EH (cell line): ENCODE measurements at regions not wholly inside any gene's neighbourhood (a gene's known extent, or its start where the extent isn't known, plus 50 kb on each side); places are given as distances from the start of the nearest gene placed in this dataset.
A peak's percentile ranks its signal among the peaks of the same experiment; 100 is the strongest.

Experiments
- DNase-seq: peaks from one replicate; pipeline ENCODE4 v3.0.0-alpha.2; 2015; ENCODE audit warnings: low read depth

DNA sequence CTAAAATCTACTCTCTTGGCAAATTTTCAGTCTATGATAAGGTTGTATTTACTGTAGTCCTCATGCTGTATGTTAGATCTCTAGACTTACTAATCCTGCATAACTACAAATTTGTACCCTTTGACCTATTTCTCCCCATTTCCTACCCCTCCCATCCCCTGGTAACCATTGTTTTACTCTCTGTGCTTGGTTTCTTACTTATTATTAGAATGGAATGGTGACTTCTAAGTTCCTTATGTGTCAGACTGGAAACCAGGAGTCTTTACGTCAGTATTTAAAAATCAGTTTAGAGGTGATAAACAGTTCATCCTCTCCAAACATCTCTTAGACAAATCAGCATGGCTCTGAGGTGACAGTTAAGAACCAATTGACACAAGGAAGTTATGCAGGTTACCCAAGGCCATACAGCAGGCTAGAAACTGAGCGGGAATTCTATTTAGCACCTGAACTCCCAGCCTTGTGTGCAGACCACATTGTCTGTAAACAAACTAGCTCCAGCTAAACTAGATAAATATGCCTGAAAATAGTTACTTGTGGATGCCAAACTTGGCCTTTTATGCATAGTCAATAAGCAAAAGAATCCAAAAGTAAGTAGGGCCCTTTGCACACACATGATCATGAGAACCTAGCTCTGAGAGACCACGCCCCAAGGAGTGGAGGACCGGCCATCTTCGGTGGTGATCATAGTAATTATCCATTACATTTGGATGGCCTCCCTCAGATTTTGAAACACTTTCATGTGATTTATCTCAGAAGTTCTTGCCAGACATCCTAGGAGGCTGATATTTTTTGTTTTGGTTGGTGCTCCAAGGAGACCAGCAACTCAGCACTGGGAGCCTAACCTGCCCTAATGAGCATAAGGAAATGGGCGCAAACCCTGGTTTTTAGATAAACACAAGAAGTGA lies 72.3 kb upstream of the BOC start:
- DNase-seq = no peak

DNA sequence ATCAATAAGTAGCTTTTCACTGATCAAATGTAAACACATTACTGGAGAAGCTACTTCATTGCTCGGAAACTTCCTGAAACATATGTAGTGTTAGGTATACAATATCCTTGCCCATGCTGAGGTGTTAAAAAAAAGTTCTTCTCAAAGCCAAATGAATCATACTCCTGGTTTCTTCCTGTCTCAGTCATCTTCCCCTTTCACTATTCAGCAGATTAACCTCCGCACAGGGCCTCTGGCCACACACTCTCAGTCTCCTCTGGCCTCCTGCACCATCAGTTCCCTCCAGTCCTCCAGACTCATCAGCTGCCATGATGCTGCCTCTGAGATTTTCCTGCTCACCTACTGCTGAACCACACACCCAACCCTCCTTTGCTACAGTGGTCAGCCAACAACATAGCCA lies 70.5 kb upstream of the BOC start:
- DNase-seq = no peak

DNA sequence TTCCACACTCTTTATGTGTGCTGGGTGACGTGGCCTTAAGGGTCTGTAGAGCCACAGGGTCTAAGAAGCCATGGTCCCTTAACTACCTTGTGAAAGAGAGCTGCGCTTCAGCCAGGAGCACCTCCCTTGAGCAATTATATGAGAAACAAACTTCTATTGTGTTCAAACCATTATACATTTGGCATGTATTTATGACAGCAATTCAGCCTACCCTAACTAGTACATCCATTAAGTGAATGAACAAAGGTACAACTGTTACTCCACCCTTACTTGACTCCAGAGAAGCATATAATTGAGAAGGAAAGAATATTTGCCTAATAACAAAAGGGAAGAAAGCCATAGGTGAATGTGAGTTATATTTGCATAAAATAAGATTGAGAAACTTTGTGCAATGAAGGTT lies 69.8 kb upstream of the BOC start:
- DNase-seq = no peak

DNA sequence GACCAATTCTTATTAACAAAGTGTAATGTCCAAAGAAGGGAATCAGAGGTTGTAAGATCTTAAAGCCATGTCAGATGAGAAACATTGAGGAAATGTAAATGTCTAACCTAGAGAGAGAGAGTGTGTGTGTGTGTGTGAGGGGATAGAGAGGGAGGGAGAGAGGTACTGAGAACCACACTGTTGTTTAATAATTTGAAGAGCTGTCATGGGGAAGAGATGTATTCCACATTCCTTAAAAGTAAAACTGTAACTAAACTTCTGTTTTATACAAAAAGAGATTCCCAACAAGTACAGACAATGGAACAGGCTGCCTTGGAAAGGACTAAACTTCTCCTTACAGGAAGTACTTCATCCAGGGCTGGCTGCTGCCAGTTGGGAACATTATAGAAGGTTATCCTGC lies 68.9 kb upstream of the BOC start:
- DNase-seq = no peak

DNA sequence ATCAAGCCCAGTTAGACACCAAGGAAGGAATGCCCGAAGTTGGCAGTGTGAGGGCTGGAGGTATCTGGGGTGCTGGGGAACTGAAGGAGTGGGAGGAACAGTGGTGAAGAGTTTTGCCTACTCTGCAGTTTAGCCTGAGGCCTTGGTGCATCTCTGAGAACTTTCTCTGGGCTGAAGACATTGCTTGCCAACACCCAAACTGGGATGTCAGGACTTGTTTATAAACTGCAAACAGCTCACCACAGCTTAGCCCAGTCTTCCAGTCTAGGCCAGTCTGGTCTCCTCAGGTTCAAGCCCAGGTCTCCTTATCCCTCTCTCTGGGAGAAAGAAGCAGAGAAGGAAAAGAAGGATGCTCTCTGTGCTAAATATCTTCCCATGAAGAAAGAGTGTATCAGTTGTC lies 68.0 kb upstream of the BOC start:
- no peak for DNase-seq

DNA sequence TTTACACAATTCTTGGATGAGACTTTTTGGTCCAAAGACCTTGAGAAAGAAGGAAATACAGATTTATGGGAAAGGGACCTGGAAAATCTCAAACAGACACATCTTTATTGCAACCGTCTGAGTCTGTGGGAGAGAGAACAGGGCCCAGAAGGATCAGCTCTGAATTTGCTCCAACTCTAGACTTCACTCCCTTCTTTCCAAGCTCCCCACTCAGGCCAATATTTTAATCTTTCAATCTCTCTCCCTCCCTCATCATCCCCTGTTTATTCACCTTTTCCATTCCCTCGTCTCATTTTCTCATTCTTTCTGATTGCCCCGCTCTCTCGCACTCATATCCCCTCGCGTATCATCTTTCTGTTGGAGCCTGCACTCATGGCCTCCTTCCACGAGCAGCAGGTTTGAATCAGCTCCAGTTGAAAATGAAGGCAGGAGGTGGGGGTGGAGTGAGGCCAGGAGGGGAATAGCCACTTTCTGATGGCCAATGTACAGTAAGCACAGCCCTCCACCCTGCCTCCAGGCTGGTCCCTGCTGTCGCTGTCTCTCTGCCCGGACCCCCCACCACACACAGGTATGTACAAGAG lies 63.6 kb upstream of the BOC start:
- DNase-seq = no peak

DNA sequence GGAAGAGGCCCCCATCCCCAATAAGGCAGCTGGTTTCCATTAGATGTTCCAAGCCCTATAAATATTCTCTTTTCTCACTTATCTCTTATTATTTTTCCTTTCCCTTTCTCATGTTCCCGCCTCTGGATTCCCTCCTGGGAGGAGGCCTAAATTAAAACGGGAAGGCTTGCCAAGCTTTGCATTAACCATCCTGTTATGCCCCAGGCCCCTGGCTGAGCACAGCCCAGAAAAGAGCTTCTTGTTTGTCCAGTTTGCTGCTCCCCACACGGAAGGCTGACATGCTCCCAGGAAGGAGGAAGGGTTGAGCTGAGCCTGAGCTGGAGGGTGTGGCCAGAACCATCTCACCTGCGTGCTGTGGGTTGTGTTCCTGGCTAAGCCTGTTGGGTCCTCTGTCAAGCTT lies 63.1 kb upstream of the BOC start:
- no peak for DNase-seq

DNA sequence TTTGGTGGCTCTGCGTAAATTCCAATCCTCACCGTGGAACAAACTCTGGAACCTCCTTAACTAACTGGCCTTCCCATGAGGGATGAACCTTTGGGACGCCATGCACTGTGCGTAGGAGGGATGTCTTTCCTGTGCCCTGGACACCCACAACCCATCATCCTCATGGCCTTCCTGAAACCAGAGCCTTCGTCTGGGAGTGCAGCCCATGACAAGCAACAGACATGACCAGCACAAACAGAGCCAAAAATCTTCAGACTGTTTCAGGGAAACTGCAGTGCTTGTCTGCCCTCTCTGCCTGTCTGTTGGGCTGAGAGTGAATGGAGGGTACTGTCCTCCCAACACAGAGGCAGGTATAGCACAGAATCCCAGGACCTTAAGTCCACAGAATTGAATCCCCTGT lies 61.1 kb upstream of the BOC start:
- no peak for DNase-seq

DNA sequence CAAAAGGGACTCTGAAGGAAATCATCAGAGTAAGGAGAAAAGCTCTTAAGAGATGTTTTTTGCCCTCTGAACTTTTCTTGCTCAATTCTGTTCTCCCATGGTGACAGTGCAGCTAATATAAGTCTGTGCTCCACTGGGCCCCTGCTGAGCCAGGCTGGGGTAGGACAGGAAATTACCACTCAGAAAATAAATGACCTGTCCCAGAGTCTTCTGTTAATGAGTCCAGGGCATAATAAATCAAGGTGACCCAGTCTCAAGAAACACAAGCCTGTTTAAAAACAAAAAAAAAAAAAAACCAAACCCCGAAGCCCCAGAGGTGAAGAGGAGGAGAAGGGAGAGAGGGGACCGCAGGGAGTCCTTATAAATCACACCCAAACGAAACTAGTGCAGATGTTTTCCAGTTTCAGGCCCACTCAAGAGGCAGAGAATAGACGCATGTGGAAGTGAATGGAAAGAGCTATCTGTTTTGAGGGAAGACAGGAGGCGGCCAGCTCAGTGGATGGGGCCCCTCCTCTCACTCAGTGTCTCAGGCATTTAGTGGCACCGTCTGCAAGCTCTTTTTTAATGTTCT lies 59.8 kb upstream of the BOC start:
- DNase-seq = no peak

DNA sequence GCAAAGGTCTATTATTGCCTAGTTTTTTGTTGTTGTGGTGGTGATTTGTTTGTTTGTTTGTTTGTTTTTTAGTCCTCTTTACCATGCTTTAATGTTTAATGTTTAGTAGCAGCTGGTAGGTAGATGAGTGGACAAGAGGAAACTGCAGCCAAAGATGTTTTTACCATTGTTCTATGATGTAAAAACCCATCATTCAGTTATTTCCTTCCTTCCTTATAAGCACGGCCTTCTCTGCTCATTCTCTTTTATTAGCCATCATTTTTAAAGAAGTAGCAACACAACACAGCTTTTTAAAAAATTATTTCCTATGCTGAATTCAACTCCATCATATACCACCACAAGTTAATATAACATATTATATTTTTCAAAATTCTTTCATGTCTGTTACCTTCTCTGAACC lies 58.5 kb upstream of the BOC start:
- DNase-seq = no peak

DNA sequence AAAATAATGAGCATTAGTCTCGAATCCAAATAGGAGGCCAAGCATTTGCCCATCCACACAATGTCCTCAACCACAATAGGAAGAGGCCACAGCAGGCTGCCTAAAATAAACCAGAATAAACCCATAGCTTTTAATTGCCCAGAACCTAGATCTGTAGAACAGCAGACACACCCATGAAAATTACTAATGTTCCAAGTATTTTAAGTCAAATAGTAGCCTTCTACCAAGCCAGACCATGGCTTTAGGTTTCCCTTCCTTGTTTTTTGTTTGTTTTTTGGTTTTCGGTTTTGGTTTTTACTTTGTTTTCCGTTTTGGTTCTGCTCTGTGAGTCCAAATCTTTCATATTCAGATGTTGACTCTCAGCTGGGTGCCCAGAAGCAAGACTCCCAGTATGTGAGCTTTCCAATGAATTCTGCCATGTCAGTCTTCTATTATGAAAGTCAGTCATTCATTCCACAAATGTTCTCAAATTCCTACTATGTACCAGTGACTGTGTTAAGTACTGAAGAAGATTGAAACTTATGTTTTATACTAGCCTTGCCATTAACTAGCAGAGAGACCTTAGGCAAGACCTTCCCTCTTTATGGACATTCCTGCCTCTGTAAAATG lies 57.8 kb upstream of the BOC start:
- peak; percentile 24 for DNase-seq

DNA sequence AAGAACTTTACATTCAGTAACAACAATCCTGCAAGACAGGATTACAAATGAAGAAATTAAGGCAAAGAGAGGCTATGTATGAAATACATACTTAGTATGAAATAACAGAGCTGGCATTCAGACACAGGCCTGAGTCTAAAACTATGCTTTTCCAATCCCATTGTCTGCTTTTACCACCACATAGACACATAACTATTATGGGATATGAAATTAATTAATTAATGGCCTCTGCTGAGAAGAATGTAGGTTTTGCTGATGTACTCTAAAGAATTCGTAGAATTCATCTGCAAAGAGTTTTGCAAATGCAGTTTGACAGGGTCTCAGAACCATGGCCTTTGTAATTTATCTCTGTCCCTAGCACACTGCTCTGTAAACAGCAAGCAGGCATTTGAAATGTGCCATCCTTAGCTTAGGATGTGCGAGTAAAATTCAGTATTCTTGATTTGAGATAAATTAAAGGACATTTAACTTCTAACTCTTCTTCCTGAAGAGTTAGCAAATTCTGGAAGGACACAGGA lies 54.5 kb upstream of the BOC start:
- no peak for DNase-seq

DNA sequence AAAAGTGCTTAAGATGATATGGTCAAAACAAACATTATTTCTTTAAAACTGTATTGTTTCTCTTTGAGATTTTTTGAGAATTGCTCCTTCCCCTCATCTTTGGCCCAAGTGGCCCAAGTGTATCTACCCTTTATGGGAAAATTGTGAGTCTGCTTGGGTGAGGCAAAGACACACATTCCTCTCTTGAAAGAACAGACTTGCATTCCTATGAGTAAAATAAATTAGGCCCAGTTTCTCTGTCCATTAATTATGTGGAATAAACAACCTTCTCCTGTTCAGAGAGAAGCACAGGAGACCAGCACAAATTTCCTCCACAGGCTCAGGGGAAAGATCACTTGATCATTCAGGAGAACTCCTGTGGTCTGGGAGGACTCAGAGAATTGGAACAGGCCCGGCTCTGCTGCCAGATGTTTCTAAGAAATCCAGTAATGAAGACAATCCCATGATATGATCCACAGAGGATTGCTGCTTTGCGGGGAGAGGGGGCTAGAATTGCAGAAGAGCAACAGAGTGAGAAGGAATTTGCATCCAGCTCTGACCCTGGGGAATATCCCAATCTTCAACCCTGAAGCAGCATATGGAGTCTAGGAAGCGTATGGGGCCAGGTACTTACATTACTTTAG lies 53.8 kb upstream of the BOC start:
- peak; percentile 35 for DNase-seq

DNA sequence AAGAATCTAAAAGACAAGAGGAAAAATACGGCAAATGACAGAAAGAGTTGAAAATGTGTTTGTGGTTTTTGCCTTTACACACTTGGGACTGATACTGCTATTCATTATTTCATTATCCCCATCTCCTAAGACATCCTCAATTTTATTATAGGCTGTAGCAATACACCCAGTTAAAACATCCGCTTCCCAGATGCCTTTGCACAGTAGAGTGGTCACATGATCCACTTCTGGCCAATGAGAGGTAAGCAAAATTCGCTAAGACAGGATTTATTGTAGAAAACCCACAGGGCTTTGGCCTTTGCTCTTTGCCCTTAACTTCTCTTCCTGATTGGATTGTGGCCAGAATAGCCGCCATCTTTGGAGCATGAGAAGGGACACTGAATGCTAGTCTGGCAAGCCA lies 53.2 kb upstream of the BOC start:
- DNase-seq = no peak
